Mesendoderm (in vitro differentiated cells): ENCODE measurements at regions not wholly inside any gene's neighbourhood (a gene's known extent, or its start where the extent isn't known, plus 50 kb on each side); places are given as distances from the start of the nearest gene placed in this dataset.
"Not testable (repeated sequence)": the region's sequence is repeated elsewhere in the genome, so short reads cannot be mapped to it uniquely, and the experiment has no call there.

Experiments used
- DNase-seq: peaks from one replicate; pipeline ENCODE4 v3.0.0; 2013
- H2AK5ac ChIP-seq: 2 replicates; pipeline ENCODE4 v1.6.1; 2013; ENCODE audit warnings: low read length, inconsistent platforms
- H2BK120ac ChIP-seq: 2 replicates; pipeline ENCODE4 v1.6.1; 2013; ENCODE audit warnings: low read depth, mild to moderate bottlenecking, low read length, moderate library complexity, mixed read lengths
- H2BK15ac ChIP-seq: replicated peaks from 2 replicates; pipeline ENCODE4 v1.6.1; 2013; ENCODE audit warnings: low read depth, mild to moderate bottlenecking, moderate library complexity
- H2BK5ac ChIP-seq: 2 replicates; pipeline ENCODE4 v1.6.1; 2013; ENCODE audit warnings: low read length, inconsistent platforms
- H3K18ac ChIP-seq: 2 replicates; pipeline ENCODE4 v1.6.1; 2013; ENCODE audit warnings: mild to moderate bottlenecking, low read length, mixed read lengths
- H3K23ac ChIP-seq: one replicate; pipeline ENCODE4 v1.6.1; 2013; ENCODE audit warnings: low read length
- H3K27ac ChIP-seq: 2 replicates; pipeline ENCODE4 v1.5.1; 2013; ENCODE audit warnings: low read depth, mild to moderate bottlenecking, inconsistent platforms, low read length, moderate library complexity
- H3K27me3 ChIP-seq: 2 replicates; pipeline ENCODE4 v1.6.1; 2013; ENCODE audit warnings: low read length, control low read depth, mild to moderate bottlenecking, inconsistent platforms; ENCODE audit not compliant: insufficient read depth, poor library complexity
- H3K36me3 ChIP-seq: 2 replicates; pipeline ENCODE4 v1.6.1; 2013; ENCODE audit warnings: low read length, inconsistent platforms; ENCODE audit not compliant: control insufficient read depth, insufficient read depth
- H3K4ac ChIP-seq: one replicate; pipeline ENCODE4 v1.6.1; 2013; ENCODE audit warnings: low read depth, mild to moderate bottlenecking, low read length, moderate library complexity
- H3K4me1 ChIP-seq: 2 replicates; pipeline ENCODE4 v1.6.1; 2013; ENCODE audit warnings: low read depth, low read length, inconsistent platforms; ENCODE audit not compliant: control insufficient read depth
- H3K4me2 ChIP-seq: 2 replicates; pipeline ENCODE4 v1.6.1; 2013; ENCODE audit warnings: low read length
- H3K4me3 ChIP-seq: 2 replicates; pipeline ENCODE4 v1.5.1; 2013; ENCODE audit warnings: mild to moderate bottlenecking, low read length
- H3K56ac ChIP-seq: one replicate; pipeline ENCODE4 v1.6.1; 2013; ENCODE audit warnings: low read length
- H3K79me1 ChIP-seq: 2 replicates; pipeline ENCODE4 v1.6.1; 2013; ENCODE audit warnings: low read length, inconsistent platforms
- H3K79me2 ChIP-seq: 2 replicates; pipeline ENCODE4 v1.6.1; 2013; ENCODE audit warnings: mild to moderate bottlenecking, low read length; ENCODE audit not compliant: control insufficient read depth, insufficient read depth
- H3K9ac ChIP-seq: 2 replicates; pipeline ENCODE4 v1.6.1; 2013; ENCODE audit warnings: low read length, inconsistent platforms
- H4K5ac ChIP-seq: one replicate; pipeline ENCODE4 v1.6.1; 2013; ENCODE audit warnings: low read length
- H4K8ac ChIP-seq: one replicate; pipeline ENCODE4 v1.6.1; 2013; ENCODE audit warnings: low read depth, mild to moderate bottlenecking, control low read depth, low read length, moderate library complexity
- WGBS: extraction: QIAGEN DNeasy Blood & Tissue Kit; methylation state at CpG from one replicate; pipeline ENCODE4 v1.1.7; 2013; ENCODE audit warnings: low lambda C conversion rate, missing lambda C conversion rate; ENCODE audit not compliant: insufficient coverage; ENCODE audit errors: extremely low coverage; 5-methylcytosine and 5-hydroxymethylcytosine counted together

DNA sequence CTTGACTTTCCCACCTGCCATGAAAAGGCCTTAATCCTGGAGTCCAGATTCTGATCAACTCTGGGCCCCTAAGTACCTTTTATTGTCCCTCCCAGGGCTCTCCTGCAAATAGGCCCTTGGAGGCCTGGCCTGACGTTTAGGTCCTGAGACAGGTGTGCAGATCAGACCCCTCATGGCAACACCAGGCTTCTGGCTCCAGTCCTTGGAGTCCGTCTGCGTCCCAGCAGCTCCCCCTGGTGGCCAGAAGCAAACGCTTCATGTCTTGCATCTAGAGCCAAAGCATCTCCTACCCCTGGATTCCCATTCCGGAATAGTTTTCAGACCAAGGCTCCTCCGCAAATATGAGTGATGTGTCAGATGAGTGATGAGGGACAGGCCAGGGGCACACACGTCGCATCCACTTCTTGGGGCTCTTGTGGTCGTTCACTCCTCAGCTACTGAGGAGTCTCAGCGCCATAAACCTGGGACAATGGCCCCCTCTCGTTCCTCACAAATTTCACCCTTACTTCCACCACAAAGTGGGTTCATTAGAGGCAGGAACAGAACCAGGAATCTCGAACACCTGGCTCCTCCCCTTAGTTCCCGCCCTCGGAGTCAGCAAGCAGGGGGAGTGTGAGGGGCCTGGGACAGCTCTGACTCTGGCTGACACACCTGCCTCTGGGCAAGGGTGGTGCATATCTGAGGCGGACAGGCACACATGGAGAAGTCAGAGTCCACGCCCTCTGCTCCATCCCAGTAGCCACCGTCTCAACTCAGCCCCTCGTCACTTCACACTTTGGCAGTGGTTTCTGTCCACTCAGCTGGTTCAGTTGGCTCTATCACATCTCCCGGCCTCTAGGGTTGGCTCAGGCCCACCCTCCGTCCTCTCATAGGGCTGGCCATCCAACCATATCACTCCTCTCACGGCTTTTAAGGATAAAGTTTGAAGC lies 77.9 kb upstream of the PWP1 start:
- Histone ChIP-seq H3K56ac (no peak overlapping the region), H3K4me1 (no peaks in the 10 kb centered on the region), H3K4me3 (no peak overlapping the region), H4K8ac (no peak overlapping the region), H2BK15ac (no peak overlapping the region), H2BK5ac (no peak overlapping the region), H3K9ac (no peak overlapping the region), H3K4ac (no peak overlapping the region), H3K36me3 (no peaks in the 10 kb centered on the region), H2AK5ac (no peak overlapping the region), H3K79me2 (no peaks in the 10 kb centered on the region), H3K79me1 (no peaks in the 10 kb centered on the region), H3K27me3 (no peaks in the 10 kb centered on the region), H3K27ac (no peak overlapping the region), H2BK120ac (no peak overlapping the region), H3K18ac (no peak overlapping the region), H3K4me2 (no peak overlapping the region), H3K23ac (no peak overlapping the region), H4K5ac (no peak overlapping the region)
- WGBS, result no CpG with 5 or more reads among the region's 21 CpGs
- DNase-seq, result peak; percentile 84

DNA sequence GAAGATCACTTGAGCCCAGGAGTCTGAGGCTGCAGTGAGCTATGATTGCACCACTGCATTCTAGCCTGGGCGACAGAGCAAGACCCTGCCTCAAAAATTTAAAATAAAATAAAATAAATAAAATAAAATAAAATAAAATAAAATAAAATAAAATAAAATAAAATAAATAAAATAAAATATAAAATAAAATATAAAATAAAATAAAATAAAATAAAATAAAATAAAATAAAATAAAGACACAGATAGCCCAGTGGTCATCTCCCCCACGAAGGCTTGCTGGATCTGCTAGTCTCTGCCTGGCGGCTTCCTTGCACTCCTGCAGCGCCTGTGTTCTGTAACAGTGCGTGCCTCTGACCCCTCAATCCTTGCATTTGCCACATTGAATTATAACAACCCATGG lies 76.8 kb upstream of the PWP1 start:
- H2AK5ac ChIP-seq, DNase-seq, H3K36me3 ChIP-seq, H3K4ac ChIP-seq, H3K4me2 ChIP-seq, H4K8ac ChIP-seq, H3K79me1 ChIP-seq, H3K56ac ChIP-seq, H3K4me1 ChIP-seq, H3K27ac ChIP-seq, H4K5ac ChIP-seq, H2BK120ac ChIP-seq, H3K23ac ChIP-seq, H2BK15ac ChIP-seq, H2BK5ac ChIP-seq, H3K9ac ChIP-seq, H3K27me3 ChIP-seq, H3K18ac ChIP-seq, H3K79me2 ChIP-seq, H3K4me3 ChIP-seq: not testable (repeated sequence)
- no CpG with 5 or more reads among the region's 5 CpGs for WGBS

- peak; percentile 66 for DNase-seq
- WGBS, result no CpG with 5 or more reads among the region's 20 CpGs
- H3K4me3 ChIP-seq, result no peak overlapping the region
These were observed 75.4 kb upstream of the PWP1 start for GRCh38 chr12:107610021-107610859.

GRCh38 chr12:107612508-107612907 lies 73.1 kb upstream of the PWP1 start:
- no peak overlapping the region for H2BK120ac ChIP-seq
- no peaks in the 10 kb centered on the region for H3K4me1 ChIP-seq
- no peaks in the 10 kb centered on the region for H3K27me3 ChIP-seq
- no peak overlapping the region for H3K9ac ChIP-seq
- no peak overlapping the region for H2BK15ac ChIP-seq
- DNase-seq, result no peak
- no peaks in the 10 kb centered on the region for H3K79me2 ChIP-seq
- no peak overlapping the region for H3K23ac ChIP-seq
- no peak overlapping the region for H3K56ac ChIP-seq
- no peaks in the 10 kb centered on the region for H3K36me3 ChIP-seq
- no peak overlapping the region for H3K4me3 ChIP-seq
- no peak overlapping the region for H4K5ac ChIP-seq
- no peak overlapping the region for H3K27ac ChIP-seq
- no peak overlapping the region for H2BK5ac ChIP-seq
- no peaks in the 10 kb centered on the region for H3K79me1 ChIP-seq
- H2AK5ac ChIP-seq, result no peak overlapping the region
- H3K4ac ChIP-seq, result no peak overlapping the region
- no peak overlapping the region for H4K8ac ChIP-seq
- H3K4me2 ChIP-seq, result no peak overlapping the region
- H3K18ac ChIP-seq, result no peak overlapping the region
- no CpG with 5 or more reads among the region's 19 CpGs for WGBS

More at GRCh38 chr12:107610021-107610859, 75.4 kb upstream of the PWP1 start:
- H3K36me3 ChIP-seq, result no peaks in the 10 kb centered on the region
- H2BK15ac ChIP-seq, result no peak overlapping the region
- no peaks in the 10 kb centered on the region for H3K4me1 ChIP-seq
- H3K79me2 ChIP-seq, result no peaks in the 10 kb centered on the region
- H3K4ac ChIP-seq, result no peak overlapping the region
- no peak overlapping the region for H2BK120ac ChIP-seq
- no peak overlapping the region for H2AK5ac ChIP-seq
- H4K8ac ChIP-seq, result no peak overlapping the region
- no peak overlapping the region for H3K23ac ChIP-seq
- no peaks in the 10 kb centered on the region for H3K27me3 ChIP-seq
- H2BK5ac ChIP-seq, result no peak overlapping the region
- no peak overlapping the region for H3K9ac ChIP-seq
- no peak overlapping the region for H3K18ac ChIP-seq
- no peaks in the 10 kb centered on the region for H3K79me1 ChIP-seq
- H4K5ac ChIP-seq, result no peak overlapping the region
- H3K4me2 ChIP-seq, result no peak overlapping the region
- no peak overlapping the region for H3K27ac ChIP-seq
- H3K56ac ChIP-seq, result no peak overlapping the region

- H3K56ac ChIP-seq, result no peak overlapping the region
- no peak overlapping the region for H3K27ac ChIP-seq
- H2BK120ac ChIP-seq, result no peak overlapping the region
- H3K27me3 ChIP-seq, result no peaks in the 10 kb centered on the region
- H3K4me2 ChIP-seq, result no peak overlapping the region
- H3K4me1 ChIP-seq, result no peaks in the 10 kb centered on the region
- H4K8ac ChIP-seq, result no peak overlapping the region
- H3K36me3 ChIP-seq, result no peaks in the 10 kb centered on the region
- no peak overlapping the region for H3K18ac ChIP-seq
- no peak overlapping the region for H4K5ac ChIP-seq
- WGBS, result no CpG with 5 or more reads among the region's 6 CpGs
- no peak overlapping the region for H3K4ac ChIP-seq
- H3K79me1 ChIP-seq, result no peaks in the 10 kb centered on the region
- no peaks in the 10 kb centered on the region for H3K79me2 ChIP-seq
- no peak overlapping the region for H2BK15ac ChIP-seq
- no peak overlapping the region for H2AK5ac ChIP-seq
- H2BK5ac ChIP-seq, result no peak overlapping the region
- H3K4me3 ChIP-seq, result no peak overlapping the region
- DNase-seq, result no peak
- H3K23ac ChIP-seq, result no peak overlapping the region
- H3K9ac ChIP-seq, result no peak overlapping the region
These were observed 68.7 kb upstream of the PWP1 start for GRCh38 chr12:107616941-107617340.
